Small intestine (tissue), 7 donors: ENCODE measurements at regions not wholly inside any gene's neighbourhood (a gene's known extent, or its start where the extent isn't known, plus 50 kb on each side); places are given as distances from the start of the nearest gene placed in this dataset.
"Not testable (repeated sequence)": the region's sequence is repeated elsewhere in the genome, so short reads cannot be mapped to it uniquely, and the experiment has no call there.

Experiments used
- DNase-seq, 2 donors: peaks; one replicate each; pipeline versions ENCODE4 v3.0.0 to v3.0.0-alpha.2; 2013
- FAIRE-seq: peaks from 2 replicates; lab custom pipeline; 2012; peaks lifted over from hg19 to GRCh38; lab: Jason Lieb, UNC
- H3K27ac ChIP-seq, 3 donors: one replicate each; pipeline ENCODE4 v1.5.1; 2013; ENCODE audit warnings: low read length in 2 of 3, mild to moderate bottlenecking in 2 of 3, control low read depth in 1 of 3, inconsistent platforms in 1 of 3, low read depth in 1 of 3, moderate library complexity in 1 of 3
- H3K27me3 ChIP-seq, 3 donors: one replicate each; pipeline ENCODE4 v1.6.1; 2013; ENCODE audit warnings: low read length in 3 of 3, inconsistent platforms in 1 of 3; ENCODE audit not compliant: control insufficient read depth in 3 of 3, insufficient read depth in 3 of 3
- H3K36me3 ChIP-seq, 3 donors: one replicate each; pipeline ENCODE4 v1.6.1; 2013; ENCODE audit warnings: low read length in 3 of 3, inconsistent platforms in 1 of 3, low read depth in 1 of 3, mild to moderate bottlenecking in 1 of 3, moderate library complexity in 1 of 3; ENCODE audit not compliant: control insufficient read depth in 3 of 3, insufficient read depth in 2 of 3
- H3K4me1 ChIP-seq, 3 donors: one replicate each; pipeline ENCODE4 v1.6.1; 2013; ENCODE audit warnings: low read length in 2 of 3, inconsistent platforms in 1 of 3, low read depth in 1 of 3, mild to moderate bottlenecking in 1 of 3, moderate library complexity in 1 of 3; ENCODE audit not compliant: control insufficient read depth in 3 of 3, insufficient read depth in 2 of 3
- H3K4me3 ChIP-seq, 3 donors: one replicate each; pipeline ENCODE4 v1.5.1; 2013; ENCODE audit warnings: low read length in 3 of 3, control low read depth in 1 of 3, inconsistent platforms in 1 of 3, low read depth in 1 of 3, mild to moderate bottlenecking in 1 of 3, moderate library complexity in 1 of 3
- H3K9me3 ChIP-seq, 2 donors: one replicate each; pipeline ENCODE4 v1.6.1; 2013; ENCODE audit warnings: low read depth in 1 of 2, low read length in 1 of 2; ENCODE audit not compliant: control insufficient read depth in 2 of 2, insufficient read depth in 1 of 2
- WGBS, 3 donors: extraction: QIAGEN DNeasy Blood & Tissue Kit; methylation state at CpG; one replicate each; pipeline ENCODE4 v1.1.7; 2013; 5-methylcytosine and 5-hydroxymethylcytosine counted together
- donor health status: healthy with polysubstance abuse.
- donor health status: control.
- donor health status: control.
- donor health status: Bipolar disorder and iron deficiency.
- donor health status: healthy.

DNA sequence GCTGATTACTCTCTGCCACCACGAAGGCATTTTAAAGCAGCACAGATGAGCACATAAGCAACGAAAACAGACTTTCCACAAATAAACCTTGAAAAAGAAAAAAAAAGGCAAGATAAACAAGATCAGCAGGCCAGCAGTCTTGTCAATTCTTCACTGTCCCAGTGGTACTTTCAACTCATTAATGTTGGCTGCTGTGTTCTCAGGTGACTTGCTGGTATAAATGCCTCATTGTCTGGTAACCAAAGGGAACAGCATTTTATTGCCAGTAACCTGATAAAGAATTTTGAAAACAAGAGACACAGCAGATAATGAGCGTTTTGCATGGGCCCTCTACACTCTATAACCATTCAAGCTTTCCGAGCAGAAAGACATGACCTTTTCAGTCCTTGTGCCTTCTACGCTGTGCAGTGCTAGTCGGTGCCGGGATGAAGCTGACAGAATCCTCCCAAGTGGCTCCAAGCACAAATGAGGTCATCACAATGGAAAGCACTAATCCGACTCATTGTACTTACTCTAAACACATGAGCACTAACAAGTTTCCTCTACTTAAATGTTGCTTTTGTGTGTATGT is 242.9 kb upstream of the FRG1 start:
- WGBS, 3 donors, result no CpG with 5 or more reads among the region's 8 CpGs
- H3K4me3 ChIP-seq, H3K4me1 ChIP-seq, FAIRE-seq, H3K9me3 ChIP-seq, H3K36me3 ChIP-seq, H3K27me3 ChIP-seq, H3K27ac ChIP-seq, DNase-seq: not testable (repeated sequence)

DNA sequence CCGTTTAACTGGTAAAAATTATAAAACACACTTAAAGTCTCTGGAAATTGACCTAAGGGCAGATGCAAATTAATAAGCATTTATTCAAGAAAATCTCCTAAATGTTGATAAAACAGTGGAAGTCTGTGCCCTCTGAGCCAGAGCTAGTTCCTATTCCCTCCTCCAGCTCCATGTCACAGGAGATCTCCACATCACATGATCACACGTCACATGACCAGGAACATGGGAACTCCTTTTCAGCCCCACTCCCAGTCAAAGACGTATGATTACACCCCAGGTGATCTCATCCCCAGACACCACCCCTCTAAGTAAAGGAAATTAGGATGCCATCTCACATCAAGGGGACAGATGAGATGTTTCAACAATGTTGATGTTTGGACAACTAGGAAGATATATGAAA is 237.7 kb upstream of the FRG1 start:
- not testable (repeated sequence) for H3K4me3 ChIP-seq, H3K9me3 ChIP-seq, H3K27ac ChIP-seq, H3K4me1 ChIP-seq, H3K27me3 ChIP-seq, FAIRE-seq, H3K36me3 ChIP-seq, DNase-seq
- 77 to 92% (median 86%) methylated on average over 3 of the region's 3 CpGs for whole genome bisulfite sequencing, 3 donors

DNA sequence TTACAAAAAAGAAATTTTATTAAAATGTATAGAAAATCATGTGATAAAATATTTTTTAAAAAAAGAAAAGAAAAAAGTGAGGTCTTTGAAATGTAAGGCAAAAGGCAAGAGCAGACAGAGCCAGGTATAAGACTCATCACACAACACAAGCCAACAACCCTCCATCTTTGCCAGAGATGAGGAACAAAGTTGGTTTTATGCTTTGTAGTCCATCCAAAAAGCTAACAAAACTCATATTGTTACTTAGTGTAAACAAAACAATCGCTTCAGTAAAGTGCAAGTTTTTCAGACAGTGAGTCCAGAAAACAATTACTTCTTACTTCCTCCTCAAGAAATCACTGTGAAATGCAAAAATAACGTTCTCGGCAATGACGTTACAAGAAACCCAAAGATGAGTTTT is 233.9 kb upstream of the FRG1 start:
- H3K36me3 ChIP-seq, H3K27me3 ChIP-seq, H3K27ac ChIP-seq, H3K4me3 ChIP-seq, DNase-seq, H3K4me1 ChIP-seq, H3K9me3 ChIP-seq: not testable (repeated sequence)
- 76 to 81% (median 81%) methylated on average over 4 of the region's 4 CpGs for WGBS, 3 donors
- FAIRE-seq, result peak; percentile 47

DNA sequence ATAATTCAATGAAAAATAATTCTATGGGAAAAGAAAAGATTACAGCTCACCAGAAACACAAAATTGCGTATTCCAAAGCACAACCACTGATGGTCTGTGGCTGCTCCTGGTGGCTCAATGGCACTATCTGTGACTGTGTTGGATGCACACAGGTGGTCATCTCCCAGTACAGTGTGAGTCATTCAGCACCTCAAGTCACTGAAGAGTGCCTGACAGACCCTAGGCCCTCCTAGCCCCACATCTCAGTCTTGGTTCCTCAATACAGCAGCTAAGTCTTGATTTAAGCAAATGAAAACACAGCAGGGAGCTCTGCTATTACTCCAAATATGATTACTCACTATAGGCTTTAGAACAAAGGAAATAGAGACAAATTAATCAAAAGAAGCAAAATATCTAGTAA is 233.4 kb upstream of the FRG1 start:
- WGBS, 3 donors, result 92 to 96% (median 93%) methylated on average over 1 of the region's 1 CpG
- not testable (repeated sequence) for H3K4me1 ChIP-seq, H3K4me3 ChIP-seq, H3K36me3 ChIP-seq, H3K27me3 ChIP-seq, DNase-seq, FAIRE-seq, H3K9me3 ChIP-seq, H3K27ac ChIP-seq

DNA sequence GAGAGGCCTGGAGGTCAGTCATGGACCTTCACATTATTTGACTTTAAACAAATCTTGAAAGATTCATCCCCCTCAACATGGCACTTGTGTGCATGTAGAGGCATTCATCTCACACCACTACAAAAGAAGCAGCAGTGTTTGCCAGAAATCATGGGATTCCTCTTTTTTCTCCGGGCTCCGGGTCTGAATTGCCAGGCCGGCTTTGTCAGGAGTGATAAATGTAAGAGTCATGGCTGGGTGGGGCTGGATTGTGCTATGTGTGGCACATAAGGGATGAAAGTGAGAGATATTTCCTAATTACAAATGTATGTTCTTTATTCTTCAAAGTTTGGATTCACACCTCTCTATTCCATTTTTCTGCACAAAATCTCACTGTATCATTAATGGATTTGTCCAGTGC is 228.7 kb upstream of the FRG1 start:
- 66 to 84% (median 78%) methylated on average over 3 of the region's 3 CpGs for WGBS, 3 donors
- not testable (repeated sequence) for H3K36me3 ChIP-seq, DNase-seq, H3K27ac ChIP-seq, H3K4me1 ChIP-seq, H3K4me3 ChIP-seq, FAIRE-seq, H3K27me3 ChIP-seq, H3K9me3 ChIP-seq

DNA sequence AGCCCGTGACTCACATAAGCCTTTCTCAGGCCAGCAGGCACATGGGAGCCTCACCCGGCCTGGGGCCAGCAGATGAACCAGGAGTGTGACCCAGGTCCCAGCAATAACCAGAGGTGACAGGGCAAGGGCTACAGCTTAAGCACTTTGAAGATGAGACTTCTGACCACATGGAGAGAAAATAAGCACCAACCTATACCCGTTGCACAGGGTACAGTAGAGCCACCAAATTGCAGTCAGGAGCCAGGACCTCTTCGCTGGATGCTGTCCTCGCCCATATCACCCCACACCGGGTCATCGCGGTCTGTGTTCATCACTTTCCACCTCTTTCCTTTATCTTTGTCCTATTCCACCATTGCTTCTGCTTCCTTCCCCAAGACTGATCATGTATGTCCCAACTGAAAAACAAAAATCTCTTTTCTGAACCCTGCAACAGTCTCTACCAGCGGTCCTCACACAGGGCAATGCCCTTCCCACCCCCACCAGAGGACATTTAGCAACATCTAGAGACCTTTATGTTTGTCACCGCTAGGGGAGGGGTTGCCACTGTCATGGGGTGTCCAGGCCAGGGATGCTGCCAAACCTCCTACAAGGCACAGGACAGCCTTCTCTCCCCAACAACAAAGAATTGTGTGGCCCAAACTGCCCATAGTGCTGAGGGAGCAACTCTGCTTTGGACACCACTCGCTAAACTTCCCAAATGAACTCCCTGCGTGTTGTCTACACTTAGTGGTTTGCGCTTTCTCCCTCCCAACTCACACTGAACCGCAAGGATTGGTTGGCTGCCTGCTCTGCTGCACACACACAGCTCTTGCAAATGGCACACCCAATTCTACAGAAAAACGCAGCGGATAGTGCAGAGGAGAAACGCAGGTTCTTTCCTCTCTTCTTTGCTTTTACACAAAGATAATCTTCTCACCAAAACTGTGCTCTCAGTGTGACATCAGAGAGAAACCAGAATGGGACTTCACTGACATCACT is 219.4 kb upstream of the FRG1 start:
- H3K4me1 ChIP-seq, H3K9me3 ChIP-seq, DNase-seq, H3K27ac ChIP-seq, FAIRE-seq, H3K36me3 ChIP-seq, H3K27me3 ChIP-seq: not testable (repeated sequence)
- H3K4me3 ChIP-seq, result peak overlapping the region in 1 of 3 donors; percentile 24
- WGBS, 3 donors, result 77 to 85% (median 81%) methylated on average over 17 of the region's 17 CpGs

DNA sequence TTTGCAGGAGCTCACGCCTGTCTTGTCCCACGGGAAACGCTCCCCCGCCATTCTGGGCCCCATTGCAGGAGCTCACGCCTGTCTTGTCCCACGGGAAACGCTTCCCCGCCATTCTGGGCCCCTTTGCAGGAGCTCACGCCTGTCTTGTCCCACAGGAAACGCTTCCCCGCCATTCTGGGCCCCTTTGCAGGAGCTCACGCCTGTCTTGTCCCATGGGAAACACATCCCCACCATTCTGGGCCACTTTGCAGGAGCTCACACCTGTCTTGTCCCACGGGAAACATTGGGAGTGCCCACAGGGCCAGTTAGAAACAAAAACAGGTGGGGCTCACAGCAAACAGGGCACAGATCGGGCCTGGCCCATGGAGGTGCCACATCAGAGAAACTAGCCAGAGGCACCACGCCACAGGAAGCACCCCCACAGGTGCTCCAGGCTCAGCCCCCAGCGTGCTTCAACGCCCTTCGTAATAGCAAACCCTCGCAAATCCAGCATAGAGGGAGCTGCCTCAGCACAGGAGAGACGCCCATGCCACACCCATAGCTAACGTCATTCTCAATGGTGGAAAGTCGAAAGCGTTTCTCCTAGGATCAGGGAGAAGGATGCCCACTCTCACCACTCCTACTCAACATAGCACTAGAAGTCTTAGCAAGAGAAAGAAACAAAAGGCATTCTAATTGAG is 218.2 kb upstream of the FRG1 start:
- H3K4me1 ChIP-seq, H3K27me3 ChIP-seq, FAIRE-seq, H3K36me3 ChIP-seq, H3K9me3 ChIP-seq: not testable (repeated sequence)
- Histone ChIP-seq H3K27ac (peak overlapping the region in 2 of 3 donors; percentile 8 to 60), H3K4me3 (peak overlapping the region in 1 of 3 donors; percentile 24)
- 70 to 84% (median 75%) methylated on average over 14 to 20 of the region's 23 CpGs for WGBS, 3 donors
- DNase-seq, result peak; percentile 17 to 62

DNA sequence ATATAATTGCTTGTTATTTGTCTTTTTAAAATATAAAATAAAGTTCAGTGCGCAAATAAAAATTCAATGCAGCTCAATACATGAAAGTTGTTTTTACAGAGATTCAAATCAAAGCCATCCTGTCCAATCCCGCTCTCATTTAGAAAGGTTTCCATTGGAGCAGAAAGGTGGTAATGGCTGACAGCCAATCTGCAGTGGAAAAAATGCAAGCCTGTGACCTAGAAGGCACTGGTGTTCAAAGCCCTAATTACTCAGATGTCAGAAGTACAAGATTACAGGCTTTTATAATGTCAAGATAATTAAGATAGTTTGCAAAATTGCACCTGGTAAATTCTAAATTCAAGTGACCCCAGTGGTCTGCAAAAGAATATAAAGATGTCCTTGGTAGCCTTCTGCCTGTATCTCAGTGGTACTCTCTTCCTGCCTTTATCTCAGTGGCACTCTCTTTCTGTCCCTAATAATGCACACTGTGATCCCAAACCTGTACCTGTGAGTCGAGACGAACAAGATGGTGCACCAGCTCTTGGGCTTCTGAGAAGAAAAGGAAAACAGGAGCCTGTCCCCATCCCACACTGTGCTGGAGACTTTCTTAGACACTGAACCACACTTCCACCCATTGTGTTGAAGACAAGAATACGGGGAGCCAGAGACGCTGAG is 212.6 kb upstream of the FRG1 start:
- 64 to 81% (median 81%) methylated on average over 4 of the region's 6 CpGs for WGBS, 3 donors
- FAIRE-seq, DNase-seq, H3K4me3 ChIP-seq, H3K36me3 ChIP-seq, H3K4me1 ChIP-seq, H3K9me3 ChIP-seq, H3K27me3 ChIP-seq, H3K27ac ChIP-seq: not testable (repeated sequence)
